Liver (tissue), 8 donors: ENCODE measurements at regions not wholly inside any gene's neighbourhood (a gene's known extent, or its start where the extent isn't known, plus 50 kb on each side); places are given as distances from the start of the nearest gene placed in this dataset.

Source experiments
- DNase-seq: peaks from one replicate; pipeline ENCODE4 v3.0.0-alpha.2; 2017; ENCODE audit warnings: low spot score
- H3K27ac ChIP-seq, 2 donors: one replicate each; pipeline ENCODE4 v1.7.0; 2013; ENCODE audit warnings: inconsistent platforms in 2 of 2, low read length in 2 of 2, control low read depth in 1 of 2, low read depth in 1 of 2, mild to moderate bottlenecking in 1 of 2
- H3K27me3 ChIP-seq, 4 donors: one replicate each; pipeline versions ENCODE4 v1.6.1 to v1.7.0; 2013; ENCODE audit warnings: low read length in 3 of 4, inconsistent platforms in 1 of 4, mild to moderate bottlenecking in 1 of 4, moderate library complexity in 1 of 4; ENCODE audit not compliant: control insufficient read depth in 4 of 4, insufficient read depth in 4 of 4
- H3K36me3 ChIP-seq, 4 donors: one replicate each; pipeline versions ENCODE4 v1.6.1 to v1.7.0; 2013; ENCODE audit warnings: low read length in 3 of 4, mild to moderate bottlenecking in 3 of 4, low read depth in 1 of 4, moderate library complexity in 1 of 4; ENCODE audit not compliant: control insufficient read depth in 4 of 4, insufficient read depth in 3 of 4
- H3K4me1 ChIP-seq, 4 donors: one replicate each; pipeline versions ENCODE4 v1.6.1 to v1.7.0; 2013; ENCODE audit warnings: low read length in 3 of 4, mild to moderate bottlenecking in 3 of 4, moderate library complexity in 1 of 4; ENCODE audit not compliant: control insufficient read depth in 4 of 4, insufficient read depth in 4 of 4
- H3K4me3 ChIP-seq, 3 donors: one replicate each; pipeline versions ENCODE4 v1.6.1 to v1.7.0; 2013; ENCODE audit warnings: low read length in 3 of 3, control low read depth in 1 of 3, low read depth in 1 of 3, mild to moderate bottlenecking in 1 of 3
- H3K9ac ChIP-seq, 2 donors: one replicate each; pipeline ENCODE4 v1.7.0; 2013; ENCODE audit warnings: low read length in 2 of 2, mild to moderate bottlenecking in 2 of 2, moderate library complexity in 2 of 2, control low read depth in 1 of 2, low read depth in 1 of 2
- H3K9me3 ChIP-seq, 4 donors: one replicate each; pipeline versions ENCODE4 v1.6.1 to v1.7.0; 2013; ENCODE audit warnings: low read length in 3 of 4; ENCODE audit not compliant: control insufficient read depth in 4 of 4
- EGR1 ChIP-seq, 2 donors: IDR thresholded peaks; 2 replicates each; pipeline ENCODE4 v1.6.1; 2016 to 2018; ENCODE audit warnings: antibody characterized with exemption in 2 of 2, low read depth in 2 of 2
- FOXA1 ChIP-seq: IDR thresholded peaks from 2 replicates; pipeline ENCODE4 v1.6.1; 2016; ENCODE audit warnings: antibody characterized with exemption
- FOXA2 ChIP-seq: IDR thresholded peaks from 2 replicates; pipeline ENCODE4 v1.6.1; 2016; ENCODE audit warnings: antibody characterized with exemption
- GABPA ChIP-seq, 2 donors: IDR thresholded peaks in 1 of 2; conservative IDR thresholded peaks in 1 of 2; 2 replicates each; pipeline ENCODE4 v1.6.1; 2016; ENCODE audit warnings: antibody characterized with exemption in 2 of 2, mild to moderate bottlenecking in 1 of 2, moderate library complexity in 1 of 2
- HNF4A ChIP-seq, 2 donors: conservative IDR thresholded peaks; 2 replicates each; pipeline ENCODE4 v1.6.1; 2016; ENCODE audit warnings: antibody characterized with exemption in 2 of 2, mild to moderate bottlenecking in 2 of 2
- HNF4G ChIP-seq: IDR thresholded peaks from 2 replicates; pipeline ENCODE4 v1.6.1; 2016; ENCODE audit warnings: antibody characterized with exemption
- JUND ChIP-seq, 2 donors: IDR thresholded peaks; 2 replicates each; pipeline ENCODE4 v1.6.1; 2016; ENCODE audit warnings: antibody characterized with exemption in 2 of 2
- NR2F2 ChIP-seq: IDR thresholded peaks from 2 replicates; pipeline ENCODE4 v1.6.1; 2016; ENCODE audit warnings: antibody characterized with exemption
- RAD21 ChIP-seq, 2 donors: IDR thresholded peaks; 2 replicates each; pipeline ENCODE4 v1.6.1; 2016; ENCODE audit warnings: antibody characterized with exemption in 2 of 2, mild to moderate bottlenecking in 2 of 2
- REST ChIP-seq: IDR thresholded peaks from 2 replicates; pipeline ENCODE4 v1.6.1; 2016; ENCODE audit warnings: antibody characterized with exemption, mild to moderate bottlenecking
- RXRA ChIP-seq, 2 donors: IDR thresholded peaks; 2 replicates each; pipeline ENCODE4 v1.6.1; 2017 to 2018; ENCODE audit warnings: antibody characterized with exemption in 2 of 2, mild to moderate bottlenecking in 1 of 2
- SP1 ChIP-seq: IDR thresholded peaks from 2 replicates; pipeline ENCODE4 v1.6.1; 2018; ENCODE audit warnings: antibody characterized with exemption, mild to moderate bottlenecking
- TAF1 ChIP-seq: conservative IDR thresholded peaks from 2 replicates; pipeline ENCODE4 v1.6.1; 2016; ENCODE audit warnings: antibody characterized with exemption, mild to moderate bottlenecking
- YY1 ChIP-seq: IDR thresholded peaks from 2 replicates; pipeline ENCODE4 v1.6.1; 2016; ENCODE audit warnings: antibody characterized with exemption, mild to moderate bottlenecking
- WGBS: extraction: QIAGEN DNeasy Blood & Tissue Kit; methylation state at CpG from one replicate; pipeline ENCODE4 v1.1.7; 2013; 5-methylcytosine and 5-hydroxymethylcytosine counted together
- TF ChIP-seq, protein P1 (sequence below): fragments of 150-350 bp; IDR thresholded peaks from 2 replicates; pipeline ENCODE4 v1.5.1; 2017; ENCODE audit warnings: improper control_type of control experiment, low read depth, low read length; ENCODE audit not compliant: missing input control
- TF ChIP-seq, protein P2 (sequence below): IDR thresholded peaks from 2 replicates; pipeline ENCODE4 v1.6.1; 2016; ENCODE audit warnings: antibody characterized with exemption
- TF ChIP-seq, protein P3 (sequence below): IDR thresholded peaks from 2 replicates; pipeline ENCODE4 v1.6.1; 2016; ENCODE audit warnings: antibody characterized with exemption
- TF ChIP-seq, protein P4 (sequence below): IDR thresholded peaks from 2 replicates; pipeline ENCODE4 v1.6.1; 2016; ENCODE audit warnings: antibody characterized with exemption
- donor health status: healthy.
- donor health status: healthy.
- donor health status: healthy.
- donor health status: healthy.
- donor health status: healthy.

DNA sequence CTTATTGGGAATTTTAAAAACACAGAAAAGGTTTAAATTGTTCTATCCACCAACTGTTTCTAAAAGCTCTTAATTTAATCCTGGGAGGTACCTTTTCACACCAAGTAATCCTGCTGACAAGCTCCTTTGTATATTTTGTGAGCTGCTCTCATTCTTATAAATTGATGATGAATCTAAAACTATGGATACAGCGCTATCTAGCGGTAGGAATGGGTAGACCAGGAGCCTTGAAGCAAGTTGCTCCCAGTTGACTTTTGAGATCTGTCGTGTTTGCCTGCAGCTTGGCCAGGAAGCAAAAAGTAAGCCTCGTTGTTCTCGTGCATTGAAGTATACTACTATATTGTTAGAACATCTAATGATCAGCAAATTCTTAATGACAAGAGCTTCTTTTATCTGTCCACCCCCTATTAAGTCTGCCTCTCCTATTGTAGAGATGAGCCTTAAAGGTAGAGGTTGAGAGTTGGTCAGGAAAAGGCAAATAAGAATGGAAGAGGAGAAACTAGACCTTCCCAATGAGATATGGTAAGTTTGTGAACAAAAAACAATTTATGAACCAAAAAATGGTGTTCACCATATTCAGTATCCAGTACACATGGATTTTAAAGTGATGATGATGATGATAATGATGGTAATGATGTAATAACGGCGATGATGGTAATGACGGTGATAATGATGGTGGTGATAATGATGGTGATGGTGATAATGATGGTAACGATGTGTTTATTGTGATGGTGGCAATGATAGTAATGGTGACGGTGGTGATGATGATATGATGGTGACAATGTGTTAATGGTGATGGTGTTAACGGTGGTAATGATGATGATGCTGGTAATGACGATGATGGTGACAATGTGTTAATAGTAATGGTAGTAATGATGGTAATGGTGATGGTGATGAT lies 212.1 kb upstream of the NCKAP5 start:
- WGBS: 51% methylated on average over 12 of the region's 12 CpGs
- DNase-seq: peak; percentile 50
- Histone ChIP-seq H3K27me3 (no peaks in the 10 kb centered on the region), H3K9me3 (no peaks in the 10 kb centered on the region), H3K4me3 (no peak overlapping the region), H3K27ac (no peak overlapping the region), H3K36me3 (no peaks in the 10 kb centered on the region), H3K9ac (no peak overlapping the region), H3K4me1 (peaks cover 6 to 18% (median 14%) of the 10 kb centered on the region in 4 donors)
- TF ChIP-seq YY1 (no peak), RXRA (IDR thresholded peaks at IDR 0.05) (peak in 1 of 2 donors; percentile 58), SP1 (no peak), RAD21 (IDR thresholded peaks at IDR 0.05) (peak; percentile 92 to 96), HNF4A (conservative IDR thresholded peaks at IDR 0.05) (peak; percentile 16 to 38)
- TF ChIP-seq, protein P1, sequence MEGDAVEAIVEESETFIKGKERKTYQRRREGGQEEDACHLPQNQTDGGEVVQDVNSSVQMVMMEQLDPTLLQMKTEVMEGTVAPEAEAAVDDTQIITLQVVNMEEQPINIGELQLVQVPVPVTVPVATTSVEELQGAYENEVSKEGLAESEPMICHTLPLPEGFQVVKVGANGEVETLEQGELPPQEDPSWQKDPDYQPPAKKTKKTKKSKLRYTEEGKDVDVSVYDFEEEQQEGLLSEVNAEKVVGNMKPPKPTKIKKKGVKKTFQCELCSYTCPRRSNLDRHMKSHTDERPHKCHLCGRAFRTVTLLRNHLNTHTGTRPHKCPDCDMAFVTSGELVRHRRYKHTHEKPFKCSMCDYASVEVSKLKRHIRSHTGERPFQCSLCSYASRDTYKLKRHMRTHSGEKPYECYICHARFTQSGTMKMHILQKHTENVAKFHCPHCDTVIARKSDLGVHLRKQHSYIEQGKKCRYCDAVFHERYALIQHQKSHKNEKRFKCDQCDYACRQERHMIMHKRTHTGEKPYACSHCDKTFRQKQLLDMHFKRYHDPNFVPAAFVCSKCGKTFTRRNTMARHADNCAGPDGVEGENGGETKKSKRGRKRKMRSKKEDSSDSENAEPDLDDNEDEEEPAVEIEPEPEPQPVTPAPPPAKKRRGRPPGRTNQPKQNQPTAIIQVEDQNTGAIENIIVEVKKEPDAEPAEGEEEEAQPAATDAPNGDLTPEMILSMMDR: peak; percentile 93

- no peaks in the 10 kb centered on the region for H3K36me3 ChIP-seq
- no peaks in the 10 kb centered on the region for H3K9me3 ChIP-seq
- 74% methylated on average over 5 of the region's 5 CpGs for WGBS
- H3K27ac ChIP-seq: no peak overlapping the region
- peaks cover 6 to 18% (median 14%) of the 10 kb centered on the region in 4 donors for H3K4me1 ChIP-seq
- H3K27me3 ChIP-seq: no peaks in the 10 kb centered on the region
- H3K4me3 ChIP-seq: no peak overlapping the region
- no peak overlapping the region for H3K9ac ChIP-seq
- DNase-seq: no peak
- TF ChIP-seq, protein P2, sequence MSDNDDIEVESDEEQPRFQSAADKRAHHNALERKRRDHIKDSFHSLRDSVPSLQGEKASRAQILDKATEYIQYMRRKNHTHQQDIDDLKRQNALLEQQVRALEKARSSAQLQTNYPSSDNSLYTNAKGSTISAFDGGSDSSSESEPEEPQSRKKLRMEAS: no peak
- TF ChIP-seq HNF4G (no peak), TAF1 (no peak), FOXA1 (no peak), RAD21 (IDR thresholded peaks at IDR 0.05) (no peak), RXRA (IDR thresholded peaks at IDR 0.05) (no peak), NR2F2 (no peak), REST (no peak), GABPA (IDR thresholded peaks at IDR 0.05 in 1 of 2, conservative IDR thresholded peaks at IDR 0.05 in 1 of 2) (no peak), YY1 (no peak), JUND (IDR thresholded peaks at IDR 0.05) (no peak), EGR1 (IDR thresholded peaks at IDR 0.05; ENCODE audit: low read depth in 2 of 2) (no peak), HNF4A (conservative IDR thresholded peaks at IDR 0.05) (no peak), SP1 (no peak), FOXA2 (no peak)
- TF ChIP-seq, protein P3, sequence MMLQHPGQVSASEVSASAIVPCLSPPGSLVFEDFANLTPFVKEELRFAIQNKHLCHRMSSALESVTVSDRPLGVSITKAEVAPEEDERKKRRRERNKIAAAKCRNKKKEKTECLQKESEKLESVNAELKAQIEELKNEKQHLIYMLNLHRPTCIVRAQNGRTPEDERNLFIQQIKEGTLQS: no peak
- TF ChIP-seq, protein P4, sequence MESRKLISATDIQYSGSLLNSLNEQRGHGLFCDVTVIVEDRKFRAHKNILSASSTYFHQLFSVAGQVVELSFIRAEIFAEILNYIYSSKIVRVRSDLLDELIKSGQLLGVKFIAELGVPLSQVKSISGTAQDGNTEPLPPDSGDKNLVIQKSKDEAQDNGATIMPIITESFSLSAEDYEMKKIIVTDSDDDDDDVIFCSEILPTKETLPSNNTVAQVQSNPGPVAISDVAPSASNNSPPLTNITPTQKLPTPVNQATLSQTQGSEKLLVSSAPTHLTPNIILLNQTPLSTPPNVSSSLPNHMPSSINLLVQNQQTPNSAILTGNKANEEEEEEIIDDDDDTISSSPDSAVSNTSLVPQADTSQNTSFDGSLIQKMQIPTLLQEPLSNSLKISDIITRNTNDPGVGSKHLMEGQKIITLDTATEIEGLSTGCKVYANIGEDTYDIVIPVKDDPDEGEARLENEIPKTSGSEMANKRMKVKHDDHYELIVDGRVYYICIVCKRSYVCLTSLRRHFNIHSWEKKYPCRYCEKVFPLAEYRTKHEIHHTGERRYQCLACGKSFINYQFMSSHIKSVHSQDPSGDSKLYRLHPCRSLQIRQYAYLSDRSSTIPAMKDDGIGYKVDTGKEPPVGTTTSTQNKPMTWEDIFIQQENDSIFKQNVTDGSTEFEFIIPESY: no peak
Observed at GRCh38 chr2:133780997-133781513, 212.8 kb upstream of the NCKAP5 start.
